Transverse colon (tissue), 3 donors: ENCODE measurements at regions not wholly inside any gene's neighbourhood (a gene's known extent, or its start where the extent isn't known, plus 50 kb on each side); places are given as distances from the start of the nearest gene placed in this dataset.

Experiments
- CTCF ChIP-seq, 5 experiments: fragments of 200-600 bp in 3 of 5; fragments of 450-650 bp in 2 of 5; sonication (generic) in 3 of 5; IDR thresholded peaks; 1 replicate in 2 of 5; 2 replicates in 3 of 5; pipeline ENCODE4 v1.5.1; 2016 to 2017; ENCODE audit warnings: antibody characterized with exemption in 5 of 5, inconsistent platforms in 3 of 5, mild to moderate bottlenecking in 2 of 5, moderate library complexity in 1 of 5
- EP300 ChIP-seq: sonication (generic); formaldehyde crosslinking; IDR thresholded peaks from one replicate; pipeline ENCODE4 v1.6.1; 2017; ENCODE audit warnings: antibody characterized with exemption, low read depth

DNA sequence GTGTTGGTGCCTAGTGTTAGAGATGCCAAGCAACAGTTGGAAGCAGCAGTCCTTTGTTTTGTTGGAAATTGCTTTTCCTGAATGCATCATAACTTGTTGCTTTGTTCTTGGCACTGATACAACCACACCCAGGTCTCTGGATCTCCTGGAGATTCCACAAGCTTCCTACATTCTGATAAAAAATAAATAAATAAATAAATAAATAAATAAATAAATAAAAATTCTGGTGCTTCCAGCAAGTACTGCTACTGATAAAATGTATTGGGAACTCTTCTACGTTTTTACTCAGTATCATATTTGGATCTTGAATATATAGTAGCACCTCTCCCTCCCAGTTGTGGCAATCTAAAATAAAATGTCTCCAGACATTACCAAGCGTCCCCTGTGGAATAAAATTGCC is 62.7 kb upstream of the GRID2 start:
- TF ChIP-seq EP300, result no peak
- TF ChIP-seq CTCF (IDR thresholded peaks at IDR 0.05), result no peak
